HG03558 (cell line): ENCODE measurements at regions not wholly inside any gene's neighbourhood (a gene's known extent, or its start where the extent isn't known, plus 50 kb on each side); places are given as distances from the start of the nearest gene placed in this dataset.

ENCODE experiments used
- ATAC-seq: cut with Tn5 transposase; IDR thresholded peaks from one replicate; pipeline ENCODE4 v1.9.1; 2021; ENCODE audit warnings: moderate number of reproducible peaks; ENCODE audit not compliant: unreplicated experiment; ENCODE audit errors: extremely low read depth

DNA sequence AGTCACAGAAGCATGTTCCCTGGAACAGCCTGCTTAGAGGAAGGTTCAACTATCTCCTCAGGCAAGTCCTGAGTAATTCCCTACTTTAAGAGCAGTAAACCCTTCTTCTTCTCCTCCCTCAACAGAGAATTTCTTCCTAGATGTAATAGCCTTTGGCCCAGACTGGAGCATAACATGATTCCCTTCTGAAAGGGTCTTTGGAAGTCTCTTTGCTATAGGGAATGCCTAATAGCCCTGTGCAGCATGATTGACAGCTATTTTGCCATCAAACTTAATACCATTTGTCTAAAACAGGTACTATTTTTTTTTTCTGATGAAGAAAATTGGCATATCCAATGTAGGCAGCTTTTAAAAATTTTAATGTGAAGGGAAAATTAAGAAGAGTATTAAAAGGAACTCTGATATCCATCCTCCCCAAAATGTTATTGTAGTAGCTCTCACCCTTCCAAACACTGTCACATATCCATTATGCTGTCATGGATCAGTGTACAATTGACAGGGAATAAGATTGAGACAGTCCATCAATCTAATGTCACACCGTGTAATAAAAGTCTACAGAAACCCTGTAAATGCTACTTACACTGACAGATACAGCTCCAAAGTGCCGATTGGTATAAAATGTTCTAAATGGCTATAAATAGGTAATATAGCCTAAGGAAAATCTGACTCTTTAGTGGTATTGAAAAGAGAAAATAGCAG lies 884.6 kb downstream of the TTLL7 start:
- no peak for ATAC-seq

DNA sequence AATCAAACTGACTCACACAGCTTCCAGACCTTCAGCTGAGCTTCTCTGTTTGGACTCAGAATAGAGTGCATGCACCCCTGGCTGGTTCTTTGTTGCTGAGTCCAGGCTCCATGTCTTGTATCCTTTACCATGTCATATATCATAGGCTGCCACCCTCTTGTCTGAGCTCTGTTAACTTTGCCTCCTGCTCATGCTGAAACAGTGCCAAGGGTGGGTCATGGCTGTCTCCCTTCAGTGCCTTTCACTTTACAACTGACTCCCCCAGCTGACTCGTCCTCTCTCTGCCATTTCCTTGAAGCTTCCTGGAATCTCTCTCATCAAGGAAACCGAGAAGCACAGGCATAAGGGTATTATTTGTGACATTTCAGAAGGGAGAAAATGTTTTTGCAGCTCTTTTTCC lies 885.3 kb downstream of the TTLL7 start:
- ATAC-seq = no peak

DNA sequence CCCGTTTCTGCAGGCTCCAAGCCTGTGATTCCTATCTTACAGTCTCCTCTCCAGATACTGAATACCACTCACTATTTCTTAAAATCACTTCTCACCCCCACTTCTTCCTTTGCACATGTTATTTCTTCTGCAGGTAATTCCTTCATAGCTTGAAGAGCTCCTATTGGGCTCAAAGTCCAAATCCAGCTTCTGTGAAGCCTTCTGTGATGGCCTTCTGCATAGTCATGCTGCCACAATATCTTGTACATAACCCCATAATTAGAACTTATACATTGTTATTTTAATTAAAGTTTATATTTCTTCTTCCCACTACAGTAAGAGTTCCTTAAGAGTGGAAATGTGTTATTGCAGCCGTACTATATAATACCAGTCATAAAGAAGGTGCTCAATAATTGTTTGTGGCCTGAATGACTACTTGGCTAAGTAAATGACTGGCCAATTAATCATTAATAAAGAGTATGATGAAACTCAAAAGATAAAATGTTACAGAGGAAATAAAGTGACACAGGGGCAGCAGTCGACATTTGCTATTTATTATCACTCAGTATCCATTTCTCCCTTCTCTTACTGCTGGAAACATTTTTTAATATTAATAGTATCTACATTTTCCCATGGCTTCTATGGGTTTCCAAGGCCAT lies 886.6 kb downstream of the TTLL7 start:
- ATAC-seq = no peak

DNA sequence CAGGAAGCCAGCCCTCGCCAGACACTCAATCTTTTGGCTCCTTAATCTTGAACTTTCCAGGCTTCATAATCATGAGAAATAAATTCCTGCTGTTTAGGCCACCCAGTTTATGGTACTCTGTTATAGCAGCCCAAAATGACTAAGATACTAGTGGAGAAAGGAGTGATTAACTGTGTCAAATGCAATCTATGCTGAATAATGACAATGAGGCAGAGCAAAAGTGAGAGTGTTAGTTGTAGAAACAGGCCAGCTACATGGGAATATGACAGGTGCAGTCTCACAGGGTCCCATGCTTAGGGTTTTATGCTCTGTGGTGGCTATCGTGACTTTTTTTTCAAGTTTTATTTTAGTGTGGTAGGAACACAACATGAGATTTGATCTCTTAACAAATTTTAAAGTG lies 888.8 kb downstream of the TTLL7 start:
- no peak for ATAC-seq

DNA sequence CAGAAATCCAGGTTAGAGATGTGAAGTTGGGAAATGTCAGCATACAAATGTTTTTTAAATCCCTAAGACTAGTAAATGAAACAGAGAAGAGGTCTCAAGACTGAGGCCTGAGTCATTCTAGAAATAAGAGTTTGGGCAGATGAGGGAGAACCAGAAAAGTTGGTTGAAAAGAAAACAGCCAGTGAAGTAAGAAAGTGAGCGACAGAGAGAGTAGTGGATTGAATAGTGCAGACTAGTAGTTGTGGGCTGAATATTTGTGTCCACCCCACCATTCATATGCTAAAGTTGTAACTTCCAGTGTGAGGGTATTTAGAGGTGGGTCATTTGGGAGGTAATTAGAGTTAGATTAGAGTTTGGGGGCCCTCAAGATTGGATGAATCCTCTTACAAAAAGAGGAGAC lies 889.2 kb downstream of the TTLL7 start:
- no peak for ATAC-seq

DNA sequence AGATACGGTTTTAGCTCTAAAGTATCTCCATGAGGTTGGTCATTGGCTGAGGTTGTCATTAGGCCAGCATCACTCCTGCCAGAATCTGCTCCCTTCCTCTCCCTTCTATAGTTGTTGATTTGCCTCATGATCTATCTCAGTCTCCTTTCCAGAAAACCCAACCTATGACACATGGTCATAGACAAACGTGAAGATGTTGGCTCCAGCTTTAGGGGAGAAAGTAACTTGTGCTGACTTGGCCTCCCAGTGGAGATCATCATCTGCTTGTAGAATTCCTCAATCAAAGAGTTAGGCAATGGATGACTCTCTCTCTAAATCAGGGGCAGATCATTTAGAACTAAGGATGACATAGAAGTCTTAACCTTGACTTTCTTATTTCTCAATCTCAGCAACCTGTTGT lies 894.4 kb downstream of the TTLL7 start:
- no peak for ATAC-seq

DNA sequence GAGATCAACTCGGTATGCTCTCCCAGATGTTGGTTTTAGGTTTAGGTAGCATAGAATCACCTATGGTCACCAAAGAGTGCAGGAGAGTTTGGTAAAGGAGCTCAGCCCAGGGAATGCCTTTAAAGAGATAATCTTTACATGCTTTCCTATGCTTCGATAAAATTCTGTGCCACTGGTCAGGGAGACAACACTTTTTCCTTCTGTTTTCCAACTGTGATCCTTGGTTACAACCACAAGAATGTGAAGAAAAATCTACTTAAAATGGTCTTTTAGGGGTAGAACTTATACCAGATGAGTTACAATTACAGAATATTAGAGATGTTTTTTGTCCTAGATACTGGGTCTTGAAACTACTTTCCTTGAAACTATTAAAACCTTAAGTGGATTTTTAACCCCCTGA lies 895.6 kb downstream of the TTLL7 start:
- ATAC-seq = no peak

DNA sequence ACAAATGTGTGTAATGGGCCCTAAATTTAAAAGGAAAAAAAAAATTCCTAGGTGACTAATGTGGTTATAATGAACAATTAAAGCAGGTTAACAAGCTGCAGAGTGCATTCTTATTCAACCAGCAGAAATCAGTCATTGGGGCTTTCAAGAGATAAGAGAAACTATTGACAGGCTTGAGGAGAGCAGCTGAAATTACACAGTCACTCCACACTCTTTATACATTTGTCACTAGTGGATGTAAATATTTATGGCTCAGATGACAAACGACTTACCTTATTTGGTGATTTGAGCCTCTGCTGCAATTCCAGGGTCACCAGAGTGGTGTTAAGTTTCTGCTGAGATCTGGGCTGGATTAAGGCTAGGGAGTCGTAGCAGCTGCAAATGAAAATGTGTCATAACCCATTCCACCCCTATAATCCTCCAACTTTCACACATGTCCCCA lies 896.3 kb downstream of the TTLL7 start:
- ATAC-seq = no peak

DNA sequence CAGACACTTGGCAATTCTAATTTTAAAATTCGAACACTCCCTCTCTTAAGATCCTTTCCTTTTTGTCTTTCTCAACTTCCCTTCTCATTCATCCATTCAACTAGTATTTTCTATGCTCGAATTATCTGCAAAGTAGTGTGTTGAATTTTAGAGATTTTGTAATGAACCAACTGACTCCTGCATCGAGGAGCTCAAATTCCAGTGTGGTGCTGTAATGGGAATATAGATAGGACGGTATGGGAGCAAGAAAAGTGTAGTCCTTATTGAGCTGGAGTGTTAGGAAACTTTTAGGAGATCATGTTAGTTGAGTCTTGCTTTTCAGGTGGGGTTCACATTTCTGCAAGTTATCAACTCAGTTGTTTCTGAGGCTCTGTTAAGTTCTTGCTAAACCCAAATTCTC lies 897.5 kb downstream of the TTLL7 start:
- no peak for ATAC-seq

DNA sequence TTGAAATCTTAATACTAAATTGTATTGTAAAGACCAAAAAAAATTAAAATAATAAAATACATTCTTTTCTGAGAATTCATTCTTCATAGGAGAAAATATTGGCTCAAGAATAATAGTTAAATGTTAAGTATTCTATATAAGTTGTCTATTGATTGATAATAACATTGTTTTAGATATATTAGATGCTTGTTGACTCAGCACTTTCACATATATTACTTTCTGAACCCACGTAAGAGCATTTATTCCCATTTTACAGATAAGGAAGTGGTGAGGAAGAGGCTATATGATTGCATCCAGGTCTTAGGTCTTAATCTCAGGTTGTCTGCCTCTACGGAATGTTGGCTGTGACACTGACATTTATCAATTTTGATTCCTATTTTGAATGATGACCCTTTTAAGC lies 898.8 kb downstream of the TTLL7 start:
- no peak for ATAC-seq

DNA sequence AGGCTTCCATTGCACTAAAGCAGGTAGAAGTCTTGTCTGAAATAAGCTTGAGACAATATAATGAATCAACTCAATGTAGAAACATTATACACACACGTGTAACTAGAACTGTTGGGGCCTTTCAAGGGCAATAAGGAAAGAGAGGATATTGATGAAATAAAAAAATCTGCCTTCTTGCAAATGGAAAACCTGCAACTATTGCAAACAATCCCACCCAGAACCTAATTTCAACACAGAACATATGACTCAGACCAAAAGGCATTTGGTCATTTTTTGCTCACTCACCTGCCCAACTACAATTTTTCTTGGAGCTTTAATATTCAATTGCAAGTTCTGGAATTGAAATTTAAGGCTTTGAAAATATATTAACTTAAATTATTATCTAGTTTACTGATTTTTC lies 900.1 kb downstream of the TTLL7 start:
- ATAC-seq = no peak

DNA sequence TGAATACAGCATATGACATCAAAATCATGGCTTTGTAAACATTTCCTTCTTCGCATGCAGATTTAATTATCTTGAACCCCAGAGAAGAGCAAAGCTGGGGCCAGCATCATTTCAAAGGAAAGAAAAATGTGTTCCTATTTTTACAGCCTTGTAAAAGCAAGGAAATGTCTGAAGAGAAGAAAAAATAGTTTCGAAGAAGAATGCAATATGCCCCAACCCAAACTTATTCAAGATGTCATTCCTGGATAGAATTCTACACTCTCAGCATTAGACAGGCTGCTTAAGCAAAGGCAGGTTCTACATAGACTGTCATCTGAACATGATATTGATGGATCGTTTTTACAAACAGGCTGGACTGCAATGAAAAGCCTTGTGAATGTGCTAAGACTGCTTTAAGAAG lies 900.8 kb downstream of the TTLL7 start:
- no peak for ATAC-seq

DNA sequence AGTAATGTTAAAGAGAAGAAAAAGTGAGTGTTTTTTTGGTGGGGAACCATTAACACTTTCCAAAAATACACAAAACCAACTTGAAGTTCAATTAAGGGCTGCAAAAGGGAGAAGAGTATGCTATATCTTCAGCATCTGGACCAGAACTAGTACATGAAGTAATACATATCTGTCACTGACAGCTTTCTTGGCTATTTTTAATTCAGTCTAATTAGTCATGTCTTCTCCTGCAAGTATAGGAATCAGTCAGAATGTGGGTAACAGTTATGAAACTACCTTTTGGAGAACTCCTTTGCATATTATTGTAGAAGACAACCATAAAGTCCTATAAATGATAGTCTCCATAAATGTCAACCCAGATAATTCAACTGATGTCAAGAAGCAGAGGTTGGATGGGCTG lies 901.2 kb downstream of the TTLL7 start:
- no peak for ATAC-seq

DNA sequence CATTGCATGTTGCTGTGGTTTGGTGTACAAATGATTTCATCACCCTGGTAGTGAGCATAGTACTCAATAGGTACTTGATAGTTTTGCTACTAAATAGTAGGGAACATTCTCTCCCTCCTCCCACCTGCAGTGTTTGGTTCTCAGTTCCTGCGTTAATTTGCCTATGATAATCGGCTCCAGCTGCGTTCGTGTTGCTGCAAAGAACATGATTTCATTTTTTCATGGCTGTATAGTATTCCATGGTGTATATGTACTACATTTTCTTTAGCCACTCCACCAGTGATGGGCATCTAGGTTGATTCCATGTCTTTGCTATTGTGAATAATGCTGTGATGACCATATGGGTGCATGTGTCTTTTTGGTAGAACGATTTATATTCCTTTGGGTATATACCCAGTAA lies 903.4 kb downstream of the TTLL7 start:
- no peak for ATAC-seq

DNA sequence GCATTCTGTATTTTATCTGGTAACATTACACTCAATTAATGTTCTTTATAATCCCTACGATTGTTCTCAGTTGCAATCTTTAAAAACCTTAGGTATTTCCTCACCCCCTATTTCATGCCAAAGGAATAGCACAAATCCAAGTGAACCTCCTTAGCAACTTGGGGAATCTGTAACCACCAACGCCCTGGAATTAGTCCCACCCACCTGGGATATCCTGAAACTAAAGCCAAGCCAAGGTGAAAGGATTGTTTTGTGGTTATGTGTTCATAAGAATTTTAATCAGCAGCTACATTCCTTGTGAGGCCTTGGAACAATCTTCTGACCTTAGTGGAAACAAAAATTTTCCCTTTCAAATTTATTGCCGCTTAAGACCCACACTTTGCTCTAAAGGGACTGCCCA lies 908.7 kb downstream of the TTLL7 start:
- no peak for ATAC-seq

DNA sequence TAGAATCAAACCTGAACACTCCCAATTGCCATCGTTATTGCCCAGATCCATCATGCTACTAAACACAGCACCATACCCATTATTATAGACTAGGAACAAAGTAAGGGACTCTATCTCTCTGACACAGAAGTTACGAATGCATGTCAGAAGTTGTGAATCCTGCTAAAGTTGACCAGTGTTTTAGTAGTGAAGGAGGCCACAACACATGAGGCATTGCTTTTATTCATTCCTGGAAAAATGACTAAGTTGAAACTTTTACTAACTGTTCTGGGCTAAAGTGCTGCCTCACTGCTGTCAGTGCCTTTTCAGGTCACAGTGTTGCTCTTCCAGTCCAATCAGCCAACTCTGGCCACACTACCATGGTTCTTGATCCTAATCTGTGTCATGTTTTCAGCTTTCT lies 911.1 kb downstream of the TTLL7 start:
- no peak for ATAC-seq

DNA sequence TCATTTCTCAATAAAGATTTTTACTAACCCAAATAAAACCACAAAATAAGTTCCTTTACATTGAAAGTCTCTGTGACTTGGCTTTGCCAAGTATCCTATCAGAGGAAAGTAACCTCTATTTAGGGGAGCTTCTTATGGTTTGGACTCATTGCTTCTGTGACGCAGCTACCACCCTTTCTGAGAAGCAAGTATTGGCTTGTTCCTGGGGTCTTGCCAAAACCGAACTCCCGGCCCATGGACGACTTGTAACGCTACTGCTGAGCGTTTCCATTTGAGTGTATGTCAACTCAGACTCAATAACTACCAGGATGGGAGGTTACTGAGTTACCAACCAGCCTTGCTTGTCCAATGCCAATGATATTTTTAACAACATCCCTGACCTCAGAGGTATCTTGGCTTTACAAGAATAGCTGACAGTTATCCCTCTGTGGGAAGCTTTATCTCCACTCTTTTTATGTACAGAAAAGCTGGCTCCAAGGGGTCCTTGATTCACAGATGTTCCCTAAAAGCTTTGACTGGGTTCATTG lies 911.9 kb downstream of the TTLL7 start:
- no peak for ATAC-seq

DNA sequence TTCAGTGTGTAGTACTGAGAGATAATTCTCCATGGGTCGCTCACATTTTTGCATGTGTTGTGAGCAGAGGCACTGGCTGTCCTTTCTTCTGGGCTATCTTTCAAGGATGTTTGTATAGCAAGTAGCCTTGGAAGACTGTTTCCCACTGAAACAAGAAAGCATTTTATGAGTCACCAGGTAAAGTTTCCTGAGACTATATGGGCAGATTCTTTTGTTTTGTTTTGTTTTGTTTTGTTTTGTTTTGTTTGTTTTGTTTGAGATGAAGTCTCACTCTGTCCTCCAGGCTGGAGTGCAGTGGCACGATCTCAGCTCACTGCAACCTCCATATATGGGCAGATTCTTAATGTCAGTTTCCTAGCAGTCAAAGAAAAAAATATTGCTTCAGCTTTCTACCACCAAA lies 912.6 kb downstream of the TTLL7 start:
- no peak for ATAC-seq

DNA sequence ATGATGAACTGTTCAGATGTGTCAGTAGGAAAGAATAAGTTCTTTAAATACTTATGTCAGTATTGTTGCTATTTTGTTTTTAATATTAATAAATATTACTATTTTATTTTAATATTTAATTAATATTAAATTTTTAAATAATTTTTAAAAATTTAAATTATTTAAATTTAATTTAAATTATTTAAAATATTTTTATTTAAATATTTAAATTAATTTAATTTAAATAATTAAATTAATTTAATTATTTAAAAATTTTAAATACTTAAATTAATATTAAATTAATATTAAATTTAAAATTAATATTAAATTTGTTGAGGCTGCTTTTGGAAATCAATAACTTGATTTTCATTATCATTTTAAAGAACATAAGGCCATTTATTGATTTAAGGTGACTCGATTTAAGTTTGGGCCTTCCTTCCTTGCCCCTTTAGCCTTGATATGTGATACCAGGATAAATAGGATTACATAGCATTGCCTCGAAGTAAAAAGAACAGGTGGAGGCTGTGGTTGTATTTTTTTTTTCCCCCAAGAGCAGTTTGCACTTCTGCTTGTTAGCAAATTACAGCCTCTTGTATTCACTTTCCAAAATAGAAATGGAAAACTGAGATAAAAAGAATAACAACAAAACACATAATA lies 915.2 kb downstream of the TTLL7 start:
- ATAC-seq = no peak

DNA sequence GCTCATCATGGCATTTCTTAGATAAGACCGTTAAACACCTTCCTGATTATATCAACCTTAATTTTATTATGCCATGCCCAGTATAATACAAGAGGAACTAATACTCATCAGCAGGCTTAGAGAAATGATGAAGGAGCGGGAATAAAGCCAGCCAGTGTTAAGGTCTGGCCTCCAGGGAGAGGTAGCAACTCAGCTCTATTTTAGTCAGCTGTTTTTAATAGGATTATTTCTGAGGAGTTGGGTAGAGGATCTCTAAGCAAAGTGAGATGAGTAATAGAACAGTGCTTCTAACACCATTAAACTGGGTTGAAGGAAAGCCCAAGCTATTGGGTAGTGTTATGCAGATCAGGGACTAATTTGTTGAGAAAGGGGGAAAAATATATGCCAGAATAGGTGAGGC lies 921.5 kb downstream of the TTLL7 start:
- no peak for ATAC-seq

DNA sequence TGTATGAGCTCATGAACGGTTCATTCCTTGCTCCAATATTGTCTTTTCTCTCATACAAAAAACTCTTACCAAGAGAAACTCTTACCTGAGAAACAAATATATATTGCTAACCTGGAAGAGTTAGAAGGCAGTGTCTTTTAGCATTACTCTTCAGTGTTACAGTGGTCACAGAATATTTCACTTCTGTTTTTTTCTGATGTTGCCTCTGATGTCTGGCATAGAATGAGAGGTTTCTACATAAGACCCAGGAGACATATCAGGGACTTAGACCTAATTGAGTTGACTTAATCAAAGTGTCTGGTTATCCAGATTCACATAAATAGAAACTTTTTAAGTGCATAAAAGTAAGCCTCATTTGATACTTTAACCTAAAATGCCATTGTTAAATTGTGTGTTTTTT lies 923.8 kb downstream of the TTLL7 start:
- ATAC-seq = no peak

DNA sequence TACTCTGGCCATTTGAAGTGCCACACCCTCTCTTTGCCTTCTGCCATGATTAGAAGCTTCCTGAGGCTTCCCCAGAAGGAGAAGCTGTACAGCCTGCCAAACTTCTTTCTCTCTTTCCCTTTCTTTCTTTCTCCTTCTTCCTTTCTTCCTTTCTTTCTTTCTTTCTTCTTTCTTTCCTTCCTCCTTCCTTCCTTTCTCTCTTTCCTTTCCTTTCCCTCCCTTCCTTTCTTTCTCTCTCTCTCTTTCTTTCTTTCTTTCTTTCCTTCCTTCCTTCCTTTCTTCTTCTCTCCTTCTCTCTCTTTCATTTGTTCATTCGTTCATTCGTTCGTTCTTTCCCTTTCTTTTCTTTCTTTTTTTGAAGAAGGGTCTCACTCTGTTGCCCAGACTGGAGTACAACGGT lies 931.0 kb downstream of the TTLL7 start:
- no peak for ATAC-seq
